ENCODE measurements at regions not wholly inside any gene's neighbourhood (a gene's known extent, or its start where the extent isn't known, plus 50 kb on each side); places are given as distances from the start of the nearest gene placed in this dataset.

DNA sequence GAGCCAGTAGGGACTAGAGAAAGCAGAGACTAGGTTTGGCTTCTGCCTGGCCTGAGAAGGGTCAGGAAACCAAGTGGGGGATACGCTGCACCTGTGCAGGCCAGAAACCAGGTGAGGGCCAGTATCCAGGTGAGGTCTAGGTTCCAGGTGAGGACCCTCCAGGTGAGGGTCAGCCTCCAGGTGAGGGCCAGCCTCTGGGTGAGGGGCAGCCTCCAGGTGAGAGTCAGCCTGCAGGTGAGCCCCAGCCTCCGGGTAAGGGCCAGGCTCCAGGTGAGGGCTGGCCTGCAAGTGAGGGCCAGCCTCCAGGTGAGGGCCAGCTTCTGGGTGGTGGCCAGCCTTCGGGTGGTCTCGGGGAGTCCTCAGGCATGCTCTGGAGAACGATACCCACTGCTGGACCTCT is 238.8 kb downstream of the USP46 start:
- TF ChIP-seq SIN3A (IDR thresholded peaks at IDR 0.05; ENCODE audit: low read depth) (no peak), EZH2phosphoT487 (IDR thresholded peaks at IDR 0.05; ENCODE audit: borderline replicate concordance) (no peak), YY1 (IDR thresholded peaks at IDR 0.05; ENCODE audit: extremely low read depth, insufficient replicate concordance, low read depth, low read length) (no peak), POLR2A (IDR thresholded peaks at IDR 0.05; ENCODE audit: borderline replicate concordance, extremely low read depth, insufficient read depth, insufficient read length) (no peak), POLR2AphosphoS5 (IDR thresholded peaks at IDR 0.05; ENCODE audit: low read depth, low read length) (no peak), SRF (IDR thresholded peaks at IDR 0.05; ENCODE audit: low read depth) (no peak), CEBPB (IDR thresholded peaks at IDR 0.05; ENCODE audit: low read depth) (no peak), EZH2 (IDR thresholded peaks at IDR 0.05) (no peak), TCF7L2 (IDR thresholded peaks at IDR 0.05; ENCODE audit: borderline replicate concordance, extremely low read depth, insufficient read depth, insufficient read length) (no peak)
- TF ChIP-seq, protein P1, sequence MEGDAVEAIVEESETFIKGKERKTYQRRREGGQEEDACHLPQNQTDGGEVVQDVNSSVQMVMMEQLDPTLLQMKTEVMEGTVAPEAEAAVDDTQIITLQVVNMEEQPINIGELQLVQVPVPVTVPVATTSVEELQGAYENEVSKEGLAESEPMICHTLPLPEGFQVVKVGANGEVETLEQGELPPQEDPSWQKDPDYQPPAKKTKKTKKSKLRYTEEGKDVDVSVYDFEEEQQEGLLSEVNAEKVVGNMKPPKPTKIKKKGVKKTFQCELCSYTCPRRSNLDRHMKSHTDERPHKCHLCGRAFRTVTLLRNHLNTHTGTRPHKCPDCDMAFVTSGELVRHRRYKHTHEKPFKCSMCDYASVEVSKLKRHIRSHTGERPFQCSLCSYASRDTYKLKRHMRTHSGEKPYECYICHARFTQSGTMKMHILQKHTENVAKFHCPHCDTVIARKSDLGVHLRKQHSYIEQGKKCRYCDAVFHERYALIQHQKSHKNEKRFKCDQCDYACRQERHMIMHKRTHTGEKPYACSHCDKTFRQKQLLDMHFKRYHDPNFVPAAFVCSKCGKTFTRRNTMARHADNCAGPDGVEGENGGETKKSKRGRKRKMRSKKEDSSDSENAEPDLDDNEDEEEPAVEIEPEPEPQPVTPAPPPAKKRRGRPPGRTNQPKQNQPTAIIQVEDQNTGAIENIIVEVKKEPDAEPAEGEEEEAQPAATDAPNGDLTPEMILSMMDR (IDR thresholded peaks at IDR 0.05 in 2 of 3, conservative IDR thresholded peaks at IDR 0.05 in 1 of 3; ENCODE audit: borderline replicate concordance in 1 of 3, insufficient read depth in 1 of 3, low read depth in 2 of 3, low read length in 2 of 3), result no peak
- TF ChIP-seq, protein P2, sequence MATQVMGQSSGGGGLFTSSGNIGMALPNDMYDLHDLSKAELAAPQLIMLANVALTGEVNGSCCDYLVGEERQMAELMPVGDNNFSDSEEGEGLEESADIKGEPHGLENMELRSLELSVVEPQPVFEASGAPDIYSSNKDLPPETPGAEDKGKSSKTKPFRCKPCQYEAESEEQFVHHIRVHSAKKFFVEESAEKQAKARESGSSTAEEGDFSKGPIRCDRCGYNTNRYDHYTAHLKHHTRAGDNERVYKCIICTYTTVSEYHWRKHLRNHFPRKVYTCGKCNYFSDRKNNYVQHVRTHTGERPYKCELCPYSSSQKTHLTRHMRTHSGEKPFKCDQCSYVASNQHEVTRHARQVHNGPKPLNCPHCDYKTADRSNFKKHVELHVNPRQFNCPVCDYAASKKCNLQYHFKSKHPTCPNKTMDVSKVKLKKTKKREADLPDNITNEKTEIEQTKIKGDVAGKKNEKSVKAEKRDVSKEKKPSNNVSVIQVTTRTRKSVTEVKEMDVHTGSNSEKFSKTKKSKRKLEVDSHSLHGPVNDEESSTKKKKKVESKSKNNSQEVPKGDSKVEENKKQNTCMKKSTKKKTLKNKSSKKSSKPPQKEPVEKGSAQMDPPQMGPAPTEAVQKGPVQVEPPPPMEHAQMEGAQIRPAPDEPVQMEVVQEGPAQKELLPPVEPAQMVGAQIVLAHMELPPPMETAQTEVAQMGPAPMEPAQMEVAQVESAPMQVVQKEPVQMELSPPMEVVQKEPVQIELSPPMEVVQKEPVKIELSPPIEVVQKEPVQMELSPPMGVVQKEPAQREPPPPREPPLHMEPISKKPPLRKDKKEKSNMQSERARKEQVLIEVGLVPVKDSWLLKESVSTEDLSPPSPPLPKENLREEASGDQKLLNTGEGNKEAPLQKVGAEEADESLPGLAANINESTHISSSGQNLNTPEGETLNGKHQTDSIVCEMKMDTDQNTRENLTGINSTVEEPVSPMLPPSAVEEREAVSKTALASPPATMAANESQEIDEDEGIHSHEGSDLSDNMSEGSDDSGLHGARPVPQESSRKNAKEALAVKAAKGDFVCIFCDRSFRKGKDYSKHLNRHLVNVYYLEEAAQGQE (IDR thresholded peaks at IDR 0.05; ENCODE audit: low read depth), result no peak
